Keratinocyte (primary cell): ENCODE measurements at regions not wholly inside any gene's neighbourhood (a gene's known extent, or its start where the extent isn't known, plus 50 kb on each side); places are given as distances from the start of the nearest gene placed in this dataset.

Experiments
- DNase-seq: peaks from one replicate; pipeline ENCODE4 v3.0.0-alpha.2; 2011; ENCODE audit warnings: low read depth, missing footprints, low spot score
- FAIRE-seq: peaks from 2 replicates; lab custom pipeline; 2011; peaks lifted over from hg19 to GRCh38; lab: Jason Lieb, UNC
- H2AFZ ChIP-seq: 2 replicates; pipeline ENCODE4 v1.6.0; 2012; ENCODE audit warnings: low read length, control low read depth, inconsistent platforms; ENCODE audit not compliant: control insufficient read depth
- H3K27ac ChIP-seq: 2 replicates; pipeline ENCODE4 v1.5.1; 2011; ENCODE audit warnings: low read length; ENCODE audit not compliant: control insufficient read depth, insufficient read depth
- H3K27me3 ChIP-seq: 3 replicates; pipeline ENCODE4 v1.6.0; 2011; ENCODE audit warnings: low read length; ENCODE audit not compliant: control insufficient read depth, insufficient read depth; ENCODE audit errors: extremely low read depth
- H3K36me3 ChIP-seq, 2 experiments: 2 replicates in 1 of 2; 3 replicates in 1 of 2; pipeline ENCODE4 v1.5.1; 2011; ENCODE audit warnings: low read length in 2 of 2, mild to moderate bottlenecking in 1 of 2; ENCODE audit not compliant: control insufficient read depth in 2 of 2, insufficient read depth in 2 of 2; ENCODE audit errors: extremely low read depth in 1 of 2
- H3K4me1 ChIP-seq: 3 replicates; pipeline ENCODE4 v1.5.1; 2011; ENCODE audit warnings: low read length; ENCODE audit not compliant: control insufficient read depth, insufficient read depth; ENCODE audit errors: extremely low read depth
- H3K4me2 ChIP-seq: 3 replicates; pipeline ENCODE4 v1.6.0; 2011; ENCODE audit warnings: low read depth, low read length; ENCODE audit not compliant: control insufficient read depth, insufficient read depth; ENCODE audit errors: extremely low read depth
- H3K4me3 ChIP-seq, 3 experiments: fragments of 200-600 bp in 1 of 3; sonication (generic) in 1 of 3; 2 replicates in 2 of 3; 3 replicates in 1 of 3; pipeline ENCODE4 v1.5.1; 2011 to 2016; ENCODE audit warnings: low read length in 3 of 3, mild to moderate bottlenecking in 3 of 3, control low read depth in 2 of 3, inconsistent platforms in 1 of 3, low read depth in 1 of 3, mixed read lengths in 1 of 3, mixed run types in 1 of 3, moderate library complexity in 1 of 3; ENCODE audit not compliant: control insufficient read depth in 2 of 3, insufficient read depth in 2 of 3; ENCODE audit errors: extremely low read depth in 1 of 3
- H3K79me2 ChIP-seq: 2 replicates; pipeline ENCODE4 v1.6.0; 2012; ENCODE audit warnings: low read length; ENCODE audit not compliant: control insufficient read depth, insufficient read depth
- H3K9ac ChIP-seq: 3 replicates; pipeline ENCODE4 v1.6.0; 2011; ENCODE audit warnings: low read length; ENCODE audit not compliant: control insufficient read depth, insufficient read depth; ENCODE audit errors: extremely low read depth
- H3K9me1 ChIP-seq: 3 replicates; pipeline ENCODE4 v1.6.0; 2011; ENCODE audit warnings: low read length; ENCODE audit not compliant: control insufficient read depth, insufficient read depth; ENCODE audit errors: extremely low read depth
- H3K9me3 ChIP-seq: 2 replicates; pipeline ENCODE4 v1.5.1; 2012; ENCODE audit warnings: low read depth, low read length; ENCODE audit not compliant: control insufficient read depth
- H4K20me1 ChIP-seq: 3 replicates; pipeline ENCODE4 v1.6.0; 2011; ENCODE audit warnings: low read length; ENCODE audit not compliant: control insufficient read depth, insufficient read depth; ENCODE audit errors: extremely low read depth
- EZH2 ChIP-seq: IDR thresholded peaks from one replicate; pipeline ENCODE4 v1.6.1; 2012; ENCODE audit warnings: inconsistent platforms, mild to moderate bottlenecking, low read length, moderate library complexity
- dilution Hi-C: fragments of 300-500 bp; cut with MboI; formaldehyde crosslinking; loops from one replicate; pipeline ENCODE4 v1.7.0; 2020; ENCODE audit warnings: low sequenced_read_pairs; ENCODE audit not compliant: extremely low pct_ligation_motif_present
- TF ChIP-seq, protein P1 (sequence below), 3 experiments: IDR thresholded peaks in 1 of 3; conservative IDR thresholded peaks in 1 of 3; optimal IDR thresholded peaks in 1 of 3; 2 replicates in 2 of 3; 3 replicates in 1 of 3; pipeline versions ENCODE3 to v1.5.1; 2011; ENCODE audit warnings: low read length in 3 of 3, mild to moderate bottlenecking in 3 of 3, moderate library complexity in 2 of 3, control low read depth in 1 of 3, inconsistent platforms in 1 of 3; ENCODE audit not compliant: insufficient read depth in 2 of 3; ENCODE audit errors: extremely low read depth in 1 of 3

DNA sequence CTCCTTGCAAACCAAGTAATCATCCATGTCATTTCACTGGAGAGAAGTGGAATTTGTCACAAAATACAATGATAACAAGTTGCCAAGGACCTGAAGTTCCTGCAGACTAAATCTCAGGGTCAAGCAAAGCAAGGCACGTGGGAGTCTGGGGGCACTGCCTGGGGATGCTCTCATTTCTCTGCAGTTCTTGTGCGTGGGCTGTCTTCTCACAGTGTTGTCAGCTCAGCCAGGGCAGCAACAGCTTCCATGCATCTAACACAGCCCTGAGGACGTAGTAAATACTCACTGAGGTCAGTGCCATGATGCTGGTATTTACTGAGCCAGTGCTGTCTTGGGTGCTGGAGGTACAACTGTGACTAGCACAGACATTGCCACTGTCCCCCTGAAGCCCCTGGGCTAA, 62.9 kb upstream of the CMKLR1 start:
- Histone ChIP-seq H3K4me1 (no peaks in the 10 kb centered on the region), H3K79me2 (no peaks in the 10 kb centered on the region), H2AFZ (no peak overlapping the region), H4K20me1 (no peaks in the 10 kb centered on the region), H3K36me3 (no peaks in the 10 kb centered on the region), H3K9me1 (peaks cover 2% of the 10 kb centered on the region), H3K4me2 (no peak overlapping the region), H3K9me3 (no peaks in the 10 kb centered on the region), H3K9ac (no peak overlapping the region), H3K4me3 (no peak overlapping the region), H3K27me3 (no peaks in the 10 kb centered on the region), H3K27ac (no peak overlapping the region)
- dilution Hi-C loops, result no loop called here
- FAIRE-seq, result no peak
- no peak for DNase-seq
- TF ChIP-seq, protein P1, sequence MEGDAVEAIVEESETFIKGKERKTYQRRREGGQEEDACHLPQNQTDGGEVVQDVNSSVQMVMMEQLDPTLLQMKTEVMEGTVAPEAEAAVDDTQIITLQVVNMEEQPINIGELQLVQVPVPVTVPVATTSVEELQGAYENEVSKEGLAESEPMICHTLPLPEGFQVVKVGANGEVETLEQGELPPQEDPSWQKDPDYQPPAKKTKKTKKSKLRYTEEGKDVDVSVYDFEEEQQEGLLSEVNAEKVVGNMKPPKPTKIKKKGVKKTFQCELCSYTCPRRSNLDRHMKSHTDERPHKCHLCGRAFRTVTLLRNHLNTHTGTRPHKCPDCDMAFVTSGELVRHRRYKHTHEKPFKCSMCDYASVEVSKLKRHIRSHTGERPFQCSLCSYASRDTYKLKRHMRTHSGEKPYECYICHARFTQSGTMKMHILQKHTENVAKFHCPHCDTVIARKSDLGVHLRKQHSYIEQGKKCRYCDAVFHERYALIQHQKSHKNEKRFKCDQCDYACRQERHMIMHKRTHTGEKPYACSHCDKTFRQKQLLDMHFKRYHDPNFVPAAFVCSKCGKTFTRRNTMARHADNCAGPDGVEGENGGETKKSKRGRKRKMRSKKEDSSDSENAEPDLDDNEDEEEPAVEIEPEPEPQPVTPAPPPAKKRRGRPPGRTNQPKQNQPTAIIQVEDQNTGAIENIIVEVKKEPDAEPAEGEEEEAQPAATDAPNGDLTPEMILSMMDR (optimal IDR thresholded peaks at IDR 0.05 in 1 of 3, IDR thresholded peaks at IDR 0.05 in 1 of 3, conservative IDR thresholded peaks at IDR 0.05 in 1 of 3; ENCODE audit: extremely low read depth in 1 of 3, insufficient read depth in 2 of 3, low read length in 3 of 3), result no peak
- TF ChIP-seq EZH2, result no peak

DNA sequence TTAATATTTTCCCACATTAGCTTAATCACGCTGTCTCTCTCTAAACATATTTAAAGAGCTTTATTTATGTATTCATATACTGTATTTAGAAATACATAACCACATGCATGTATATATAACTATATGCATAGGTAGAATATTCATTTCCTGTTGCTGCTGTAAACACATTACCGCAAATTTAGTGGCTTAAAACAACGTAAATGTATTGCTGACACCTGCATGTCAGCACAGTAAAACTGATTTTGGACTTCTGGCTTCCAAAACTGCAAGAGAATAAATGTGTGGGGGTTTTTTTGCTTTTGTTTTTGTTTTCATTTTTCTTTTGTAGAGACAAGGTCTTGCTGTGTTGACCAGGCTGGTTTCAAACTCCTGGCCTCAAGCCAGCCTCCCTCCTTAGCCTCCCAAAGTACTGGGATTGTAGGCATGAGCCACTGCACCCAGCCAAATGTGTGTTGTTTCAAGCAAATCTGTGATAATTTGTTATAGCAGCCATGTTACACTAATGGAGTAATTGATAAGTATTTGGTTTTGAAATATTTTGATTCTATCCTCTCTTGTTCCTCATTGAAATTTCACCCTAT, 61.9 kb upstream of the CMKLR1 start:
- Histone ChIP-seq H3K36me3 (no peaks in the 10 kb centered on the region), H3K9me1 (peaks cover 2% of the 10 kb centered on the region), H3K9me3 (no peaks in the 10 kb centered on the region), H3K79me2 (no peaks in the 10 kb centered on the region), H2AFZ (no peak overlapping the region), H4K20me1 (no peaks in the 10 kb centered on the region), H3K27ac (no peak overlapping the region), H3K4me1 (no peaks in the 10 kb centered on the region), H3K4me3 (no peak overlapping the region), H3K27me3 (no peaks in the 10 kb centered on the region), H3K4me2 (no peak overlapping the region), H3K9ac (no peak overlapping the region)
- dilution Hi-C loops, result no loop called here
- DNase-seq (no peak), FAIRE-seq (no peak)
- TF ChIP-seq, protein P1 (optimal IDR thresholded peaks at IDR 0.05 in 1 of 3, IDR thresholded peaks at IDR 0.05 in 1 of 3, conservative IDR thresholded peaks at IDR 0.05 in 1 of 3; ENCODE audit: extremely low read depth in 1 of 3, insufficient read depth in 2 of 3, low read length in 3 of 3), result no peak
- TF ChIP-seq EZH2, result no peak
